SK-N-SH treated with all-trans-retinoic acid at 6 μM for 48 hours (cell line): ENCODE measurements at regions not wholly inside any gene's neighbourhood (a gene's known extent, or its start where the extent isn't known, plus 50 kb on each side); places are given as distances from the start of the nearest gene placed in this dataset.

Experiments used
- CREB5 ChIP-seq: fragments of 250-450 bp; sonication (Bioruptor Pico); IDR thresholded peaks from 2 replicates; pipeline ENCODE4 v1.5.1; 2020; ENCODE audit warnings: low read depth, mild to moderate bottlenecking, moderate library complexity
- OSR1 ChIP-seq: fragments of 250-450 bp; sonication (Bioruptor Pico); IDR thresholded peaks from 2 replicates; pipeline ENCODE4 v1.8.0; 2022; ENCODE audit warnings: moderate library complexity, mild to moderate bottlenecking, inconsistent platforms
- TOX ChIP-seq: fragments of 250-450 bp; sonication (Bioruptor Pico); IDR thresholded peaks from 2 replicates; pipeline ENCODE4 v1.8.0; 2021; ENCODE audit warnings: mild to moderate bottlenecking, moderate library complexity, borderline replicate concordance
- ZFP3 ChIP-seq: fragments of 250-450 bp; sonication (Bioruptor Pico); IDR thresholded peaks from 2 replicates; pipeline ENCODE4 v1.5.0; 2020; ENCODE audit warnings: mild to moderate bottlenecking, moderate library complexity
- TF ChIP-seq, protein P1 (sequence below): fragments of 250-450 bp; sonication (Bioruptor Pico); IDR thresholded peaks from 2 replicates; pipeline ENCODE4 v1.8.0; 2020; ENCODE audit warnings: mild to moderate bottlenecking, moderate library complexity, borderline replicate concordance

DNA sequence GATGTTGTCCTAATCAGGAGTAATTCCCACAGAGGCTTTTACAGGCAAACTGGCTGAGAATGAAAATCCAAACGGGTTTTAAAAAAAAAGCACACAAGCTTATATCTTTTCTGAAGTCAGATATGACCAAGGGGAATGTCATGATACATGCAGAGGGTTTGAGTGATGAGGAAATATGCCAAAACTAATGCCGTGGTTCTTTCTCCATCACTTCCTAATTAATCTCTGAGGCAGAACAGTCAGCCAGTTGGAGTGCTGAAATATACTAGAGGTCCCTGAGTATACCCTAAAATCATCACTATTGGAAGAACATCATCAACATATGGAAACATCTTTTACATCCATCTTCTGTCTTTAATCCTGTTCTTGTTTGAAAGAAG, 160.8 kb upstream of the FAR2 start:
- TF ChIP-seq TOX (CRISPR knock-in tag) (no peak), CREB5 (CRISPR knock-in tag) (no peak), OSR1 (CRISPR knock-in tag) (no peak), ZFP3 (CRISPR knock-in tag) (no peak)
- TF ChIP-seq, protein P1, sequence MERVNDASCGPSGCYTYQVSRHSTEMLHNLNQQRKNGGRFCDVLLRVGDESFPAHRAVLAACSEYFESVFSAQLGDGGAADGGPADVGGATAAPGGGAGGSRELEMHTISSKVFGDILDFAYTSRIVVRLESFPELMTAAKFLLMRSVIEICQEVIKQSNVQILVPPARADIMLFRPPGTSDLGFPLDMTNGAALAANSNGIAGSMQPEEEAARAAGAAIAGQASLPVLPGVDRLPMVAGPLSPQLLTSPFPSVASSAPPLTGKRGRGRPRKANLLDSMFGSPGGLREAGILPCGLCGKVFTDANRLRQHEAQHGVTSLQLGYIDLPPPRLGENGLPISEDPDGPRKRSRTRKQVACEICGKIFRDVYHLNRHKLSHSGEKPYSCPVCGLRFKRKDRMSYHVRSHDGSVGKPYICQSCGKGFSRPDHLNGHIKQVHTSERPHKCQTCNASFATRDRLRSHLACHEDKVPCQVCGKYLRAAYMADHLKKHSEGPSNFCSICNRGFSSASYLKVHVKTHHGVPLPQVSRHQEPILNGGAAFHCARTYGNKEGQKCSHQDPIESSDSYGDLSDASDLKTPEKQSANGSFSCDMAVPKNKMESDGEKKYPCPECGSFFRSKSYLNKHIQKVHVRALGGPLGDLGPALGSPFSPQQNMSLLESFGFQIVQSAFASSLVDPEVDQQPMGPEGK = no peak
